ENCODE measurements at regions not wholly inside any gene's neighbourhood (a gene's known extent, or its start where the extent isn't known, plus 50 kb on each side); places are given as distances from the start of the nearest gene placed in this dataset.

GRCh38 chr2:180573951-180574350, 406.5 kb upstream of the UBE2E3 start:
- intact Hi-C loops (cut with DNase I): no loop called here
- no peak overlapping the region for H3K27ac ChIP-seq
- ATAC-seq (no peak), DNase-seq (no peak)
- no peaks in the 10 kb centered on the region for H3K4me1 ChIP-seq
- H3K36me3 ChIP-seq: no peaks in the 10 kb centered on the region
- no peak overlapping the region for H3K4me3 ChIP-seq
- H3K9me3 ChIP-seq: no peaks in the 10 kb centered on the region
- TF ChIP-seq, protein P1, sequence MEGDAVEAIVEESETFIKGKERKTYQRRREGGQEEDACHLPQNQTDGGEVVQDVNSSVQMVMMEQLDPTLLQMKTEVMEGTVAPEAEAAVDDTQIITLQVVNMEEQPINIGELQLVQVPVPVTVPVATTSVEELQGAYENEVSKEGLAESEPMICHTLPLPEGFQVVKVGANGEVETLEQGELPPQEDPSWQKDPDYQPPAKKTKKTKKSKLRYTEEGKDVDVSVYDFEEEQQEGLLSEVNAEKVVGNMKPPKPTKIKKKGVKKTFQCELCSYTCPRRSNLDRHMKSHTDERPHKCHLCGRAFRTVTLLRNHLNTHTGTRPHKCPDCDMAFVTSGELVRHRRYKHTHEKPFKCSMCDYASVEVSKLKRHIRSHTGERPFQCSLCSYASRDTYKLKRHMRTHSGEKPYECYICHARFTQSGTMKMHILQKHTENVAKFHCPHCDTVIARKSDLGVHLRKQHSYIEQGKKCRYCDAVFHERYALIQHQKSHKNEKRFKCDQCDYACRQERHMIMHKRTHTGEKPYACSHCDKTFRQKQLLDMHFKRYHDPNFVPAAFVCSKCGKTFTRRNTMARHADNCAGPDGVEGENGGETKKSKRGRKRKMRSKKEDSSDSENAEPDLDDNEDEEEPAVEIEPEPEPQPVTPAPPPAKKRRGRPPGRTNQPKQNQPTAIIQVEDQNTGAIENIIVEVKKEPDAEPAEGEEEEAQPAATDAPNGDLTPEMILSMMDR (IDR thresholded peaks at IDR 0.05): no peak
- H3K27me3 ChIP-seq: no peaks in the 10 kb centered on the region

GRCh38 chr2:180572346-180572745, 408.1 kb upstream of the UBE2E3 start:
- Histone ChIP-seq H3K27ac (no peak overlapping the region), H3K9me3 (no peaks in the 10 kb centered on the region), H3K4me1 (no peaks in the 10 kb centered on the region), H3K27me3 (no peaks in the 10 kb centered on the region), H3K4me3 (no peak overlapping the region), H3K36me3 (no peaks in the 10 kb centered on the region)
- intact Hi-C loops (cut with DNase I): no loop called here
- DNase-seq: no peak
- TF ChIP-seq, protein P1 (IDR thresholded peaks at IDR 0.05): no peak
- no peak for ATAC-seq

DNA sequence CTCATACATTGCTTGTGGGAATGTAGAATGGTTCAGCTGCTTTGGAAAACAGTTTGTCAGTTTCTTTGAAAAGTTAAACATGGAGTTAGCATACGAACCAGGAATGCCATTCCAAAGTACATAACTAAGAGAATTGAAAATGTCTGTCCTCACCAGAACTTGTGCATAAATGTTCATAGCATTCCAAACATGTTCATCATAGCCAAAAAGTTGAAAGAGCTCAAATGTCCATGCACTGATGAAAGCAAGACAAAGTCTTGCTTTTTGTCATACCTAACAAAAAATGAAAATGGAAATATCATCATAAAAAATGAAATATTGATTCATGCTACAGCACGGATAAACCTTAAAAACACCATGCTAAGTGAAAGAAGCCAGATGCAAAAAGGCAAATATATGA, 408.8 kb upstream of the UBE2E3 start:
- intact Hi-C loops (cut with DNase I): no loop called here

DNA sequence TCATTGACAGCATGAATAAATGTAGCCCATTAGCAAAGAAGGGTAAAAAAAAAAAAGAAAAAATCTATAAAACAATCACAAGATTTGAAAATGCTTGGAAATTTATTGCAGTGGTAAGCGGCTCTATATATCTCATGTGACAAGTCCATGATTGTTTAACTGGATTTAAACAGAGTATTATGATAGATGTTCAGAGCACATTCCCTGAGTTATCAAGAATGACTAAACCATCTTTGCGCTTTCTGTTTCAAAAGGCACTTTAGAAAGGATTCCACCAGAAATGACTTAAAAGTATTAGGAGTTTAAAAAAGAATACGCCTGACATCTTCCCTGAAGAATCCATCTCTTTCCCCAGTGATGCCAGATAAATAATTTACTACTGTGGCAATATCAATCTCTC, 409.5 kb upstream of the UBE2E3 start:
- H3K4me3 ChIP-seq: no peak overlapping the region
- TF ChIP-seq, protein P1 (IDR thresholded peaks at IDR 0.05): no peak
- no peak for ATAC-seq
- H3K4me1 ChIP-seq: no peaks in the 10 kb centered on the region
- H3K27me3 ChIP-seq: no peaks in the 10 kb centered on the region
- H3K27ac ChIP-seq: no peak overlapping the region
- DNase-seq: no peak
- no peaks in the 10 kb centered on the region for H3K36me3 ChIP-seq
- intact Hi-C loops (cut with DNase I): no loop called here
- no peaks in the 10 kb centered on the region for H3K9me3 ChIP-seq

More for the DNA sequence above, 408.8 kb upstream of the UBE2E3 start:
- Histone ChIP-seq H3K27me3 (no peaks in the 10 kb centered on the region), H3K9me3 (no peaks in the 10 kb centered on the region), H3K27ac (no peak overlapping the region), H3K4me3 (no peak overlapping the region), H3K4me1 (no peaks in the 10 kb centered on the region), H3K36me3 (no peaks in the 10 kb centered on the region)
- DNase-seq (no peak), ATAC-seq (no peak)
- TF ChIP-seq, protein P1 (IDR thresholded peaks at IDR 0.05): no peak

GRCh38 chr2:180564051-180564450, 416.4 kb upstream of the UBE2E3 start:
- no peaks in the 10 kb centered on the region for H3K27me3 ChIP-seq
- peaks cover 5% of the 10 kb centered on the region for H3K4me1 ChIP-seq
- H3K4me3 ChIP-seq: no peak overlapping the region
- DNase-seq: no peak
- no peak overlapping the region for H3K27ac ChIP-seq
- no peaks in the 10 kb centered on the region for H3K9me3 ChIP-seq
- ATAC-seq: no peak
- intact Hi-C loops (cut with DNase I): no loop called here
- TF ChIP-seq, protein P1 (IDR thresholded peaks at IDR 0.05): no peak
- H3K36me3 ChIP-seq: no peaks in the 10 kb centered on the region

GRCh38 chr2:180562378-180562777, 418.0 kb upstream of the UBE2E3 start:
- no peak overlapping the region for H3K27ac ChIP-seq
- no peaks in the 10 kb centered on the region for H3K36me3 ChIP-seq
- TF ChIP-seq, protein P1 (IDR thresholded peaks at IDR 0.05): no peak
- H3K9me3 ChIP-seq: no peaks in the 10 kb centered on the region
- DNase-seq (no peak), ATAC-seq (no peak)
- no peaks in the 10 kb centered on the region for H3K27me3 ChIP-seq
- peaks cover 5% of the 10 kb centered on the region for H3K4me1 ChIP-seq
- H3K4me3 ChIP-seq: no peak overlapping the region
- intact Hi-C loops (cut with DNase I): no loop called here
